HUES6 (cell line): ENCODE measurements at regions not wholly inside any gene's neighbourhood (a gene's known extent, or its start where the extent isn't known, plus 50 kb on each side); places are given as distances from the start of the nearest gene placed in this dataset.

ENCODE experiments used
- H3K27ac ChIP-seq: 2 replicates; pipeline ENCODE4 v1.7.0; 2013; ENCODE audit warnings: low read depth, mild to moderate bottlenecking, low read length, inconsistent platforms
- H3K27me3 ChIP-seq: 2 replicates; pipeline ENCODE4 v1.6.1; 2013; ENCODE audit warnings: low read length; ENCODE audit not compliant: control insufficient read depth, insufficient read depth
- H3K36me3 ChIP-seq: 2 replicates; pipeline ENCODE4 v1.6.1; 2013; ENCODE audit warnings: low read length; ENCODE audit not compliant: control insufficient read depth, insufficient read depth
- H3K4me1 ChIP-seq: 2 replicates; pipeline ENCODE4 v1.6.1; 2013; ENCODE audit warnings: low read length; ENCODE audit not compliant: control insufficient read depth, insufficient read depth
- H3K4me3 ChIP-seq: 2 replicates; pipeline ENCODE4 v1.5.1; 2013; ENCODE audit warnings: low read depth, low read length
- H3K9ac ChIP-seq: one replicate; pipeline ENCODE4 v1.6.1; 2013; ENCODE audit warnings: mild to moderate bottlenecking, low read length
- H3K9me3 ChIP-seq: 2 replicates; pipeline ENCODE4 v1.6.1; 2013; ENCODE audit warnings: low read depth, low read length; ENCODE audit not compliant: control insufficient read depth, insufficient read depth

GRCh38 chr1:30809514-30810263, 52.1 kb upstream of the LAPTM5 start:
- H3K4me3 ChIP-seq: no peak overlapping the region
- H3K27me3 ChIP-seq: peaks cover 2% of the 10 kb centered on the region; the same call in 1 of the 2 replicates
- H3K9ac ChIP-seq: peak overlapping the region; percentile 14
- no peak overlapping the region; the same call in 1 of the 2 replicates for H3K27ac ChIP-seq
- peaks cover 38% of the 10 kb centered on the region for H3K4me1 ChIP-seq
- H3K36me3 ChIP-seq: no peaks in the 10 kb centered on the region
- H3K9me3 ChIP-seq: no peaks in the 10 kb centered on the region

- no peaks in the 10 kb centered on the region for H3K9me3 ChIP-seq
- H3K4me1 ChIP-seq: peaks cover 52% of the 10 kb centered on the region
- H3K4me3 ChIP-seq: no peak overlapping the region
- no peak overlapping the region for H3K9ac ChIP-seq
- H3K27me3 ChIP-seq: no peaks in the 10 kb centered on the region; the same call in 1 of the 2 replicates
- H3K27ac ChIP-seq: no peak overlapping the region
- H3K36me3 ChIP-seq: no peaks in the 10 kb centered on the region
These were observed 50.6 kb upstream of the LAPTM5 start for GRCh38 chr1:30808067-30808662.

GRCh38 chr1:30807318-30808066, 49.9 kb upstream of the LAPTM5 start:
- Histone ChIP-seq H3K9ac (no peak overlapping the region), H3K36me3 (no peaks in the 10 kb centered on the region), H3K4me3 (no peak overlapping the region), H3K27me3 (no peaks in the 10 kb centered on the region; the same call in 1 of the 2 replicates), H3K27ac (no peak overlapping the region), H3K9me3 (no peaks in the 10 kb centered on the region), H3K4me1 (peaks cover 52% of the 10 kb centered on the region)
